HepG2 (cell line): ENCODE measurements at regions not wholly inside any gene's neighbourhood (a gene's known extent, or its start where the extent isn't known, plus 50 kb on each side); places are given as distances from the start of the nearest gene placed in this dataset.

Experiments used
- ATF1 ChIP-seq: IDR thresholded peaks from 2 replicates; pipeline ENCODE4 v1.6.1; 2016; ENCODE audit warnings: mild to moderate bottlenecking, control low read depth
- GLI4 ChIP-seq: sonication (generic); formaldehyde crosslinking; IDR thresholded peaks from 2 replicates; pipeline ENCODE4 v1.5.1; 2020; ENCODE audit warnings: missing genetic modification reagents, mild to moderate bottlenecking, moderate library complexity, borderline replicate concordance
- NAIF1 ChIP-seq: sonication (generic); formaldehyde crosslinking; IDR thresholded peaks from 2 replicates; pipeline ENCODE4 v1.5.0; 2020; ENCODE audit warnings: mild to moderate bottlenecking, missing genetic modification reagents, borderline replicate concordance
- NONO ChIP-seq, 2 experiments: fragments of 450-650 bp in 1 of 2; sonication (generic) in 1 of 2; formaldehyde crosslinking in 1 of 2; IDR thresholded peaks in 1 of 2; conservative IDR thresholded peaks in 1 of 2; 2 replicates each; pipeline versions ENCODE4 v1.6.1 to v1.8.0; 2017 to 2022; ENCODE audit warnings: mild to moderate bottlenecking in 1 of 2, missing genetic modification reagents in 1 of 2, moderate library complexity in 1 of 2
- RXRB ChIP-seq: IDR thresholded peaks from 2 replicates; pipeline ENCODE4 v1.6.1; 2016; ENCODE audit warnings: borderline replicate concordance, missing genetic modification reagents, missing compliant biosample characterization
- XBP1 ChIP-seq: sonication (generic); formaldehyde crosslinking; IDR thresholded peaks from 2 replicates; pipeline ENCODE4 v1.5.0; 2020; ENCODE audit warnings: missing genetic modification reagents
- ZBTB7B ChIP-seq: sonication (generic); formaldehyde crosslinking; IDR thresholded peaks from 2 replicates; pipeline ENCODE4 v1.4.0; 2020; ENCODE audit warnings: missing genetic modification reagents
- ZFP36L1 ChIP-seq: sonication (generic); formaldehyde crosslinking; IDR thresholded peaks from 2 replicates; pipeline ENCODE4 v1.8.0; 2022; ENCODE audit warnings: mild to moderate bottlenecking, missing genetic modification reagents, moderate library complexity
- ZFP82 ChIP-seq: sonication (generic); formaldehyde crosslinking; IDR thresholded peaks from 2 replicates; pipeline ENCODE4 v1.5.1; 2020; ENCODE audit warnings: mild to moderate bottlenecking, missing genetic modification reagents, borderline replicate concordance
- ZMYM3 ChIP-seq: sonication (generic); formaldehyde crosslinking; IDR thresholded peaks from 2 replicates; pipeline ENCODE4 v1.5.1; 2020; ENCODE audit warnings: mild to moderate bottlenecking, missing genetic modification reagents
- ZNF232 ChIP-seq: sonication (generic); formaldehyde crosslinking; IDR thresholded peaks from 2 replicates; pipeline ENCODE4 v1.4.0; 2020; ENCODE audit warnings: missing genetic modification reagents, borderline replicate concordance
- ZNF260 ChIP-seq: sonication (generic); formaldehyde crosslinking; IDR thresholded peaks from 2 replicates; pipeline ENCODE4 v1.4.0; 2020; ENCODE audit warnings: missing genetic modification reagents, low read depth, mild to moderate bottlenecking, borderline replicate concordance
- ZNF530 ChIP-seq: sonication (generic); formaldehyde crosslinking; IDR thresholded peaks from 2 replicates; pipeline ENCODE4 v1.5.0; 2020; ENCODE audit warnings: low read depth, mild to moderate bottlenecking, missing genetic modification reagents
- ZNF652 ChIP-seq: IDR thresholded peaks from 2 replicates; pipeline ENCODE4 v1.6.1; 2016; ENCODE audit warnings: low read depth, borderline replicate concordance
- TF ChIP-seq, protein P1 (sequence below): fragments of 450-650 bp; IDR thresholded peaks from 2 replicates; pipeline ENCODE4 v1.6.1; 2017; ENCODE audit warnings: mild to moderate bottlenecking
- TF ChIP-seq, protein P2 (sequence below): sonication (generic); formaldehyde crosslinking; IDR thresholded peaks from 2 replicates; pipeline ENCODE4 v1.8.0; 2022; ENCODE audit warnings: mild to moderate bottlenecking, missing genetic modification reagents; ENCODE audit not compliant: insufficient replicate concordance
- TF ChIP-seq, protein P3 (sequence below): sonication (generic); formaldehyde crosslinking; IDR thresholded peaks from 2 replicates; pipeline ENCODE4 v1.5.0; 2020; ENCODE audit warnings: mild to moderate bottlenecking, missing genetic modification reagents
- TF ChIP-seq, protein P4 (sequence below): sonication (generic); formaldehyde crosslinking; IDR thresholded peaks from 2 replicates; pipeline ENCODE4 v1.8.1; 2023; ENCODE audit warnings: mild to moderate bottlenecking, inconsistent platforms, moderate library complexity, missing genetic modification reagents, borderline replicate concordance
- TF ChIP-seq, protein P5 (sequence below): IDR thresholded peaks from 2 replicates; pipeline ENCODE4 v1.6.1; 2016; ENCODE audit warnings: missing biosample characterization, missing genetic modification reagents, low read depth
- TF ChIP-seq, protein P6 (sequence below): sonication (generic); formaldehyde crosslinking; IDR thresholded peaks from 2 replicates; pipeline ENCODE4 v1.4.0; 2020; ENCODE audit warnings: missing genetic modification reagents; ENCODE audit errors: not compliant biosample characterization

DNA sequence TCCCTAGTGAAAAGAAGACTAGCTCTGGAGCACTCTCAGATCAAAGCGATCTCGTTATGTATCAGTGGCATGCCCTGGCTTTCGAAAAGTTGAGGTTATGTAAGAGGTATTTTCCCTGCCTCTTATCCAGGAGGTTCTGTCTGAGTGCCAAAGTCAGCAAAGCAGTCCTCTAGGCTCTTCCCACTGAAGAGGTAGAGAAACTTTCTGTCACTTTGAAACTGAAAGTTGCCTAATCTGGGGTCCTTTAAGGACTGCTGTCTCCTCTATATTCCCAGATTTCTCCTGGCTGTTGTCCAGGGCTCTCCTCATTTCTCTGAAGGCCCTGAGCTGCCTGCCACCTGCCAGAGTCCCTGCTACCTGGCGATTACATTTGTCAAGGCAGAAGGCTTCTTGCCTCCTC is 96.3 kb downstream of the B3GNT2 start (continued):
- TF ChIP-seq ZBTB7B (CRISPR knock-in tag) (no peak), ZFP36L1 (CRISPR knock-in tag) (0 out of 2 replicates have a peak, but pooled peaks have one; percentile 27), ZMYM3 (CRISPR knock-in tag) (0 out of 2 replicates have a peak, but pooled peaks have one; percentile 14), GLI4 (CRISPR knock-in tag) (no peak), ATF1 (CRISPR knock-in tag) (no peak), ZNF652 (CRISPR knock-in tag) (no peak), NONO (IDR thresholded peaks at IDR 0.05) (no peak), NONO (CRISPR knock-in tag; conservative IDR thresholded peaks at IDR 0.05) (no peak), XBP1 (no peak), NAIF1 (no peak), RXRB (peak; percentile 66), ZFP82 (CRISPR knock-in tag) (no peak), ZNF260 (no peak), ZNF232 (CRISPR knock-in tag) (0 out of 2 replicates have a peak, but pooled peaks have one; percentile 44), ZNF530 (CRISPR knock-in tag) (no peak)
- TF ChIP-seq, protein P1, sequence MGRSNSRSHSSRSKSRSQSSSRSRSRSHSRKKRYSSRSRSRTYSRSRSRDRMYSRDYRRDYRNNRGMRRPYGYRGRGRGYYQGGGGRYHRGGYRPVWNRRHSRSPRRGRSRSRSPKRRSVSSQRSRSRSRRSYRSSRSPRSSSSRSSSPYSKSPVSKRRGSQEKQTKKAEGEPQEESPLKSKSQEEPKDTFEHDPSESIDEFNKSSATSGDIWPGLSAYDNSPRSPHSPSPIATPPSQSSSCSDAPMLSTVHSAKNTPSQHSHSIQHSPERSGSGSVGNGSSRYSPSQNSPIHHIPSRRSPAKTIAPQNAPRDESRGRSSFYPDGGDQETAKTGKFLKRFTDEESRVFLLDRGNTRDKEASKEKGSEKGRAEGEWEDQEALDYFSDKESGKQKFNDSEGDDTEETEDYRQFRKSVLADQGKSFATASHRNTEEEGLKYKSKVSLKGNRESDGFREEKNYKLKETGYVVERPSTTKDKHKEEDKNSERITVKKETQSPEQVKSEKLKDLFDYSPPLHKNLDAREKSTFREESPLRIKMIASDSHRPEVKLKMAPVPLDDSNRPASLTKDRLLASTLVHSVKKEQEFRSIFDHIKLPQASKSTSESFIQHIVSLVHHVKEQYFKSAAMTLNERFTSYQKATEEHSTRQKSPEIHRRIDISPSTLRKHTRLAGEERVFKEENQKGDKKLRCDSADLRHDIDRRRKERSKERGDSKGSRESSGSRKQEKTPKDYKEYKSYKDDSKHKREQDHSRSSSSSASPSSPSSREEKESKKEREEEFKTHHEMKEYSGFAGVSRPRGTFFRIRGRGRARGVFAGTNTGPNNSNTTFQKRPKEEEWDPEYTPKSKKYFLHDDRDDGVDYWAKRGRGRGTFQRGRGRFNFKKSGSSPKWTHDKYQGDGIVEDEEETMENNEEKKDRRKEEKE = no peak
- TF ChIP-seq, protein P2, sequence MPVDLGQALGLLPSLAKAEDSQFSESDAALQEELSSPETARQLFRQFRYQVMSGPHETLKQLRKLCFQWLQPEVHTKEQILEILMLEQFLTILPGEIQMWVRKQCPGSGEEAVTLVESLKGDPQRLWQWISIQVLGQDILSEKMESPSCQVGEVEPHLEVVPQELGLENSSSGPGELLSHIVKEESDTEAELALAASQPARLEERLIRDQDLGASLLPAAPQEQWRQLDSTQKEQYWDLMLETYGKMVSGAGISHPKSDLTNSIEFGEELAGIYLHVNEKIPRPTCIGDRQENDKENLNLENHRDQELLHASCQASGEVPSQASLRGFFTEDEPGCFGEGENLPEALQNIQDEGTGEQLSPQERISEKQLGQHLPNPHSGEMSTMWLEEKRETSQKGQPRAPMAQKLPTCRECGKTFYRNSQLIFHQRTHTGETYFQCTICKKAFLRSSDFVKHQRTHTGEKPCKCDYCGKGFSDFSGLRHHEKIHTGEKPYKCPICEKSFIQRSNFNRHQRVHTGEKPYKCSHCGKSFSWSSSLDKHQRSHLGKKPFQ (CRISPR knock-in tag) = no peak
- TF ChIP-seq, protein P3, sequence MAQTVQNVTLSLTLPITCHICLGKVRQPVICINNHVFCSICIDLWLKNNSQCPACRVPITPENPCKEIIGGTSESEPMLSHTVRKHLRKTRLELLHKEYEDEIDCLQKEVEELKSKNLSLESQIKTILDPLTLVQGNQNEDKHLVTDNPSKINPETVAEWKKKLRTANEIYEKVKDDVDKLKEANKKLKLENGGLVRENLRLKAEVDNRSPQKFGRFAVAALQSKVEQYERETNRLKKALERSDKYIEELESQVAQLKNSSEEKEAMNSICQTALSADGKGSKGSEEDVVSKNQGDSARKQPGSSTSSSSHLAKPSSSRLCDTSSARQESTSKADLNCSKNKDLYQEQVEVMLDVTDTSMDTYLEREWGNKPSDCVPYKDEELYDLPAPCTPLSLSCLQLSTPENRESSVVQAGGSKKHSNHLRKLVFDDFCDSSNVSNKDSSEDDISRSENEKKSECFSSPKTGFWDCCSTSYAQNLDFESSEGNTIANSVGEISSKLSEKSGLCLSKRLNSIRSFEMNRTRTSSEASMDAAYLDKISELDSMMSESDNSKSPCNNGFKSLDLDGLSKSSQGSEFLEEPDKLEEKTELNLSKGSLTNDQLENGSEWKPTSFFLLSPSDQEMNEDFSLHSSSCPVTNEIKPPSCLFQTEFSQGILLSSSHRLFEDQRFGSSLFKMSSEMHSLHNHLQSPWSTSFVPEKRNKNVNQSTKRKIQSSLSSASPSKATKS (CRISPR knock-in tag) = no peak
- TF ChIP-seq, protein P4, sequence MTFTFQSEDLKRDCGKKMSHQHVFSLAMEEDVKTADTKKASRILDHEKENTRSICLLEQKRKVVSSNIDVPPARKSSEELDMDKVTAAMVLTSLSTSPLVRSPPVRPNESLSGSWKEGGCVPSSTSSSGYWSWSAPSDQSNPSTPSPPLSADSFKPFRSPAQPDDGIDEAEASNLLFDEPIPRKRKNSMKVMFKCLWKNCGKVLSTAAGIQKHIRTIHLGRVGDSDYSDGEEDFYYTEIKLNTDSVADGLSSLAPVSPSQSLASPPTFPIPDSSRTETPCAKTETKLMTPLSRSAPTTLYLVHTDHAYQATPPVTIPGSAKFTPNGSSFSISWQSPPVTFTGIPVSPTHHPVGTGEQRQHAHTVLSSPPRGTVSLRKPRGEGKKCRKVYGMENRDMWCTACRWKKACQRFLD (CRISPR knock-in tag) = no peak
- TF ChIP-seq, protein P5, sequence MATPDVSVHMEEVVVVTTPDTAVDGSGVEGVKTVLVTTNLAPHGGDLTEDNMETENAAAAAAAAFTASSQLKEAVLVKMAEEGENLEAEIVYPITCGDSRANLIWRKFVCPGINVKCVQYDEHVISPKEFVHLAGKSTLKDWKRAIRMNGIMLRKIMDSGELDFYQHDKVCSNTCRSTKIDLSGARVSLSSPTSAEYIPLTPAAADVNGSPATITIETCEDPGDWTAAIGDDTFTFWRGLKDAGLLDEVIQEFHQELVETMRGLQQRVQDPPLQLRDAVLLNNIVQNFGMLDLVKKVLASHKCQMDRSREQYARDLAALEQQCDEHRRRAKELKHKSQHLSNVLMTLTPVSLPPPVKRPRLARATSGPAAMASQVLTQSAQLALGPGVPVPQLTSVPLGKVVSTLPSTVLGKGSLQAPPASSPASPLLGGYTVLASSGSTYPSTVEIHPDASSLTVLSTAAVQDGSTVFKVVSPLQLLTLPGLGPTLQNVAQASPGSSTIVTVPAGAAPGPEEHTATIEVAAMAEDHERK (CRISPR knock-in tag) = no peak
- TF ChIP-seq, protein P6, sequence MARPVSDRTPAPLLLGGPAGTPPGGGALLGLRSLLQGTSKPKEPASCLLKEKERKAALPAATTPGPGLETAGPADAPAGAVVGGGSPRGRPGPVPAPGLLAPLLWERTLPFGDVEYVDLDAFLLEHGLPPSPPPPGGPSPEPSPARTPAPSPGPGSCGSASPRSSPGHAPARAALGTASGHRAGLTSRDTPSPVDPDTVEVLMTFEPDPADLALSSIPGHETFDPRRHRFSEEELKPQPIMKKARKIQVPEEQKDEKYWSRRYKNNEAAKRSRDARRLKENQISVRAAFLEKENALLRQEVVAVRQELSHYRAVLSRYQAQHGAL (CRISPR knock-in tag) = no peak
